WTC11 (cell line): ENCODE measurements at regions not wholly inside any gene's neighbourhood (a gene's known extent, or its start where the extent isn't known, plus 50 kb on each side); places are given as distances from the start of the nearest gene placed in this dataset.

ENCODE experiments used
- ATAC-seq: fragments of 200-7000 bp; cut with Tn5 transposase; 2 replicates; pipeline ENCODE4 v1.10.0; 2021; ENCODE audit warnings: mild to moderate bottlenecking, moderate library complexity
- CTCF ChIA-PET: fragments of 300-600 bp; sonication (Branson Sonifier 250); formaldehyde crosslinking; loops from one replicate; lab custom pipeline; 2021; ENCODE audit warnings: antibody characterized with exemption; lab: Charles Lee
- POLR2A ChIA-PET: fragments of 350-600 bp; sonication (Branson Sonifier 250); formaldehyde crosslinking; loops from one replicate; lab custom pipeline; 2021; ENCODE audit warnings: antibody characterized with exemption; lab: Charles Lee
- DNase-seq: peaks from one replicate; pipeline ENCODE4 v3.0.0; 2021; ENCODE audit warnings: low spot score
- H3K27ac Mint-ChIP-seq: 2 replicates; pipeline ENCODE4 v1.8.0; 2021; ENCODE audit warnings: mixed read lengths
- H3K27me3 Mint-ChIP-seq: 2 replicates; pipeline ENCODE4 v1.8.0; 2021; ENCODE audit warnings: low read depth, mild to moderate bottlenecking, moderate library complexity, mixed read lengths
- H3K36me3 Mint-ChIP-seq: 2 replicates; pipeline ENCODE4 v1.8.0; 2021; ENCODE audit warnings: mixed read lengths
- H3K4me1 Mint-ChIP-seq: 2 replicates; pipeline ENCODE4 v1.8.0; 2022; ENCODE audit warnings: mixed read lengths
- H3K4me3 Mint-ChIP-seq: 2 replicates; pipeline ENCODE4 v1.8.0; 2021; ENCODE audit warnings: mild to moderate bottlenecking, moderate library complexity, mixed read lengths
- H3K9me3 Mint-ChIP-seq: 2 replicates; pipeline ENCODE4 v1.8.0; 2021; ENCODE audit warnings: mixed read lengths
- AR ChIP-seq: fragments of 250-450 bp; sonication (Bioruptor Pico); IDR thresholded peaks from 2 replicates; pipeline ENCODE4 v1.9.0; 2021; ENCODE audit warnings: mild to moderate bottlenecking
- ATF1 ChIP-seq: sonication (generic); formaldehyde crosslinking; IDR thresholded peaks from 2 replicates; pipeline ENCODE4 v1.8.1; 2023; ENCODE audit warnings: mild to moderate bottlenecking, moderate library complexity, missing genetic modification reagents
- CDX4 ChIP-seq: fragments of 250-450 bp; sonication (Bioruptor Pico); IDR thresholded peaks from 2 replicates; pipeline ENCODE4 v1.9.0; 2021; ENCODE audit warnings: moderate library complexity, mild to moderate bottlenecking, inconsistent platforms, borderline replicate concordance
- EMX1 ChIP-seq: fragments of 250-450 bp; sonication (Bioruptor Pico); IDR thresholded peaks from 2 replicates; pipeline ENCODE4 v1.8.0; 2021; ENCODE audit warnings: mild to moderate bottlenecking
- ETV6 ChIP-seq: sonication (generic); formaldehyde crosslinking; IDR thresholded peaks from 2 replicates; pipeline ENCODE4 v1.8.1; 2022; ENCODE audit warnings: mild to moderate bottlenecking, missing genetic modification reagents
- FOXP1 ChIP-seq: sonication (generic); formaldehyde crosslinking; IDR thresholded peaks from 2 replicates; pipeline ENCODE4 v1.8.0; 2022; ENCODE audit warnings: missing genetic modification reagents, mild to moderate bottlenecking, moderate library complexity, borderline replicate concordance
- GTF2I ChIP-seq: fragments of 250-450 bp; sonication (Bioruptor Pico); conservative IDR thresholded peaks from 2 replicates; pipeline ENCODE4 v1.4.0; 2021; ENCODE audit warnings: mild to moderate bottlenecking
- KAT7 ChIP-seq: sonication (generic); formaldehyde crosslinking; IDR thresholded peaks from 2 replicates; pipeline ENCODE4 v1.8.1; 2023; ENCODE audit warnings: missing genetic modification reagents, mild to moderate bottlenecking, borderline replicate concordance
- MAX ChIP-seq: sonication (generic); formaldehyde crosslinking; IDR thresholded peaks from 2 replicates; pipeline ENCODE4 v1.8.0; 2022; ENCODE audit warnings: mild to moderate bottlenecking, missing genetic modification reagents
- NFE2L1 ChIP-seq: sonication (generic); formaldehyde crosslinking; IDR thresholded peaks from 2 replicates; pipeline ENCODE4 v1.8.1; 2023; ENCODE audit warnings: missing genetic modification reagents
- RELA ChIP-seq: sonication (generic); formaldehyde crosslinking; IDR thresholded peaks from 2 replicates; pipeline ENCODE4 v1.8.1; 2022; ENCODE audit warnings: missing genetic modification reagents, mild to moderate bottlenecking, borderline replicate concordance
- TEAD1 ChIP-seq: sonication (generic); formaldehyde crosslinking; IDR thresholded peaks from 2 replicates; pipeline ENCODE4 v1.8.0; 2022; ENCODE audit warnings: mild to moderate bottlenecking, missing genetic modification reagents
- TEAD4 ChIP-seq: sonication (generic); formaldehyde crosslinking; IDR thresholded peaks from 2 replicates; pipeline ENCODE4 v1.8.0; 2022; ENCODE audit warnings: mild to moderate bottlenecking, missing genetic modification reagents
- ZNF121 ChIP-seq: sonication (generic); formaldehyde crosslinking; IDR thresholded peaks from 2 replicates; pipeline ENCODE4 v1.8.0; 2023; ENCODE audit warnings: missing genetic modification reagents
- ZNF263 ChIP-seq: sonication (generic); formaldehyde crosslinking; IDR thresholded peaks from 2 replicates; pipeline ENCODE4 v1.8.1; 2022; ENCODE audit warnings: low read depth, mild to moderate bottlenecking, moderate library complexity, missing genetic modification reagents
- ZNF281 ChIP-seq: sonication (generic); formaldehyde crosslinking; IDR thresholded peaks from 2 replicates; pipeline ENCODE4 v1.8.0; 2023; ENCODE audit warnings: mild to moderate bottlenecking, missing genetic modification reagents
- ZNF423 ChIP-seq: fragments of 250-450 bp; sonication (Bioruptor Pico); IDR thresholded peaks from 2 replicates; pipeline ENCODE4 v2.1.2; 2022; ENCODE audit warnings: mild to moderate bottlenecking, moderate library complexity
- ZNF425 ChIP-seq: fragments of 250-450 bp; sonication (Bioruptor Pico); conservative IDR thresholded peaks from 2 replicates; pipeline ENCODE4 v1.9.0; 2021; ENCODE audit warnings: mild to moderate bottlenecking
- ZNF532 ChIP-seq: fragments of 250-450 bp; sonication (Bioruptor Pico); IDR thresholded peaks from 2 replicates; pipeline ENCODE4 v1.9.0; 2021; ENCODE audit warnings: mild to moderate bottlenecking, borderline replicate concordance

- ATAC-seq (no peak), DNase-seq (no peak)
- Mint-ChIP-seq H3K27me3 (no peaks in the 10 kb centered on the region), H3K4me1 (peaks cover 10% of the 10 kb centered on the region), H3K27ac (no peak overlapping the region), H3K9me3 (peaks cover 6% of the 10 kb centered on the region), H3K4me3 (no peak overlapping the region), H3K36me3 (no peaks in the 10 kb centered on the region)
- ChIA-PET POLR2A (no interaction called here), CTCF (interaction anchor here (1.4 kb wide), 1 partner anchor 13 kb away, joined by 3 read pairs; no protein-coding TSS in a partner anchor)
- TF ChIP-seq EMX1 (no peak), MAX (CRISPR knock-in tag) (no peak)
Measured at GRCh38 chr21:16069178-16070112, 339.7 kb downstream of the USP25 start.

GRCh38 chr21:16070207-16070651, 340.4 kb downstream of the USP25 start:
- Mint-ChIP-seq H3K4me1 (peaks cover 10% of the 10 kb centered on the region), H3K36me3 (no peaks in the 10 kb centered on the region), H3K4me3 (no peak overlapping the region), H3K27me3 (no peaks in the 10 kb centered on the region), H3K9me3 (peaks cover 6% of the 10 kb centered on the region), H3K27ac (no peak overlapping the region)
- no peak for DNase-seq
- CTCF ChIA-PET: no interaction called here
- peak; percentile 71 for ATAC-seq
- POLR2A ChIA-PET: no interaction called here
- TF ChIP-seq ETV6 (CRISPR knock-in tag) (no peak), ZNF121 (CRISPR knock-in tag) (no peak), RELA (no peak), ZNF532 (CRISPR knock-in tag) (no peak), KAT7 (no peak), FOXP1 (CRISPR knock-in tag) (no peak), TEAD4 (CRISPR knock-in tag) (no peak), ZNF423 (CRISPR knock-in tag) (no peak), CDX4 (CRISPR knock-in tag) (no peak), ATF1 (CRISPR knock-in tag) (no peak), ZNF281 (no peak), ZNF425 (CRISPR knock-in tag) (no peak), GTF2I (CRISPR knock-in tag) (no peak), TEAD1 (CRISPR knock-in tag) (no peak), ZNF263 (CRISPR knock-in tag) (no peak), MAX (CRISPR knock-in tag) (no peak), EMX1 (no peak), AR (CRISPR knock-in tag) (no peak), NFE2L1 (CRISPR knock-in tag) (no peak)
